ENCODE measurements at regions not wholly inside any gene's neighbourhood (a gene's known extent, or its start where the extent isn't known, plus 50 kb on each side); places are given as distances from the start of the nearest gene placed in this dataset.

DNA sequence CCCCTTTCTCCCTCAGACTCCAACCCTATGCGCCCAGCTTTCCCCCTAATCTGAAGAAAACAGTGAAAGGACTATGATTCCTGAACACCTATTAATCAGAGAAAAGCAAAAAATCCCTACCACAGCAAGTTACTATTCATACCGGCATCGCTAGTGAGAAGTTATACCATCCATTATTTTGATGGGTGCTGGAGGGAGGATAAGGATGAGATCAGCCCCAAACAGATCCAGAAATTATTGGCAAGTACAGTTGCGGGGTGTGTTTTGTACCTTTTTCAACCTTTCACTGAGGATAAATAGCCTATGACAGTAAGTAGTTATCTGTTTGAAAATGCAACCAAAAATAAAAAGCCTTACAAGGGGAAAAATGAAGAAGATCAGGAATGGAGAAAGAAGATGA is 59.9 kb upstream of the ADAMTS9 start:
- H3K27me3 ChIP-seq (ENCODE audit: control insufficient read depth, insufficient read depth, low read length) = no peaks in the 10 kb centered on the region
- H3K4me1 ChIP-seq (ENCODE audit: control insufficient read depth, insufficient read depth, low read length) = peaks cover 20% of the 10 kb centered on the region
- H3K4me3 ChIP-seq (ENCODE audit: low read depth, low read length) = no peak overlapping the region
- H3K36me3 ChIP-seq (ENCODE audit: control insufficient read depth, insufficient read depth, low read length) = no peaks in the 10 kb centered on the region
- no peak overlapping the region for H3K9ac ChIP-seq (ENCODE audit: low read length)
- H3K9me3 ChIP-seq (ENCODE audit: control insufficient read depth, insufficient read depth, low read depth, low read length) = 0 out of 2 replicates have a peak, but pooled peaks cover 3% of the 10 kb centered on the region
- no peak overlapping the region for H3K27ac ChIP-seq (ENCODE audit: low read depth, low read length)

- no peaks in the 10 kb centered on the region for H3K36me3 ChIP-seq (ENCODE audit: control insufficient read depth, insufficient read depth, low read length)
- H3K9me3 ChIP-seq (ENCODE audit: control insufficient read depth, insufficient read depth, low read depth, low read length) = no peaks in the 10 kb centered on the region
- H3K9ac ChIP-seq (ENCODE audit: low read length) = no peak overlapping the region
- H3K27ac ChIP-seq (ENCODE audit: low read depth, low read length) = no peak overlapping the region
- H3K4me3 ChIP-seq (ENCODE audit: low read depth, low read length) = no peak overlapping the region
- H3K27me3 ChIP-seq (ENCODE audit: control insufficient read depth, insufficient read depth, low read length) = no peaks in the 10 kb centered on the region
- peaks cover 19% of the 10 kb centered on the region for H3K4me1 ChIP-seq (ENCODE audit: control insufficient read depth, insufficient read depth, low read length)
These were observed 56.1 kb upstream of the ADAMTS9 start for GRCh38 chr3:64743887-64744243.

DNA sequence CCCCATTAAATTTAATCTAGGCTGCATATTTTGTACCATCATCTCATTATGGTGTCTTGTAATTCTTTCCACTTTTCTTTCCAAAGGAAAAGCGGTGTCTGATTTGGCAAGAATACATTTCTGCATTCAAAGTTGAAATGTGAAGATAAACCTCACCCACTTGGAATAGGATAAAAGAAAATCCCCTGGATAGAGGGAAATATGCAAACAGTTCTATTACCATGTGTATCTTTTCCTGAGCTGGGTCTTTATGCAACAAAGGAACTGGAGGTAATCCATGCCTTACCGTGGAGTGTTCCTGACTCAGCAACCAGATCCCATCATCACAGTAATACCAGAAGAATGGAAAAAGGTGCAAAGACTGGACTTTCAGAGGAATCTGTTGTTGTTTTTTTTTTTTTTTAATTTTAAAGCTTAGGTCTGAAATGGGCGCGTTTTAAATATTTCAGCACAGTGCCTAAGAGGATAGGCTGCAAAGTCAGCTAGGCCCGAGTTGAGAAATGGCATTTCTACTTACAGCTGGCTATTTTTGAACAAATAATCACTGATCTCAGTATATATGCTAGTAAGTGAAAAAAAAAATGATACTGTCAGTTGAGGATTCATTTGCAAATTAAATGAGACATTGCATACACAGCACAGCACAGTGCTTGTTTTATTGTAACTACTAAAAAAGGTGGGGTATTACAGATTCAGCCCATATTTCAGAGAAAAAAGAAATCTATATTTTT is 55.5 kb upstream of the ADAMTS9 start:
- no peak overlapping the region for H3K4me3 ChIP-seq (ENCODE audit: low read depth, low read length)
- H3K9me3 ChIP-seq (ENCODE audit: control insufficient read depth, insufficient read depth, low read depth, low read length) = no peaks in the 10 kb centered on the region
- H3K9ac ChIP-seq (ENCODE audit: low read length) = no peak overlapping the region

GRCh38 chr3:64741341-64741740 is 53.5 kb upstream of the ADAMTS9 start:
- no peak overlapping the region for H3K9ac ChIP-seq (ENCODE audit: low read length)
- no peaks in the 10 kb centered on the region for H3K9me3 ChIP-seq (ENCODE audit: control insufficient read depth, insufficient read depth, low read depth, low read length)
- H3K36me3 ChIP-seq (ENCODE audit: control insufficient read depth, insufficient read depth, low read length) = no peaks in the 10 kb centered on the region
- peaks cover 4% of the 10 kb centered on the region; the same call in 1 of the 2 replicates for H3K4me1 ChIP-seq (ENCODE audit: control insufficient read depth, insufficient read depth, low read length)
- no peaks in the 10 kb centered on the region for H3K27me3 ChIP-seq (ENCODE audit: control insufficient read depth, insufficient read depth, low read length)
- H3K4me3 ChIP-seq (ENCODE audit: low read depth, low read length) = no peak overlapping the region
- no peak overlapping the region for H3K27ac ChIP-seq (ENCODE audit: low read depth, low read length)

More for the DNA sequence above, 55.5 kb upstream of the ADAMTS9 start:
- Histone ChIP-seq H3K36me3 (ENCODE audit: control insufficient read depth, insufficient read depth, low read length) (no peaks in the 10 kb centered on the region), H3K4me1 (ENCODE audit: control insufficient read depth, insufficient read depth, low read length) (peaks cover 14% of the 10 kb centered on the region), H3K27me3 (ENCODE audit: control insufficient read depth, insufficient read depth, low read length) (no peaks in the 10 kb centered on the region), H3K27ac (ENCODE audit: low read depth, low read length) (no peak overlapping the region)

DNA sequence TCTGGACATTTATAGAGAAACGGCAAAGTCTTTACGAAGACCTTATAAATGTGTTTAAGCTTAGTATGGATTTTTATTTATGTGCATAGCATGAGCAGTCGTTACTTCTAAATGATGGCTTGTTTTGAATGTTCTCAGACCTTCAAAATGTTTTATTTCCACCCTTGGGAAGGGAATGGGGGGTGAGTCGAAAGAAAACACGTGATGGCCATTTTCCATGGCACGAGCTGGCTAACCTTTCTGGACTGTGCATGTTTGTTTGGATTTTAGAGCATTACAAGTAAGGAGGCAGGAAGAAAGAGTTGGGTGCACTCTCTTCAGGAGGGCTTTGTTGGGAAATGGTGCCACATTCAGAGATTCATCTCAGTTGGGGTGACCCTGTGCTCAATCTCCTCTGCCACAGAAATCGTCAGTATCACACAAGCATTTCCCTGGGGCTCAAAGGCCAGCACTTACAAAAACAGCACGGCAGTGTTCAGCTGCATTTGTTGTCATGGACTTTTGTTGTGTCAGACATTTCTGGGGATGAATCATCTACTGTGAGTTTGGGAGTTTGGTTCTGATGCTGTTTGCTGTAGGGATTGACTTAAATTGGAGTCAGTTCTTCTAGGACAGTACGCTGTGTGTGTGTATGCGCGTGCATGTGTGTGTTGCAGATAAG is 52.3 kb upstream of the ADAMTS9 start:
- Histone ChIP-seq H3K27me3 (ENCODE audit: control insufficient read depth, insufficient read depth, low read length) (no peaks in the 10 kb centered on the region), H3K27ac (ENCODE audit: low read depth, low read length) (no peak overlapping the region), H3K9ac (ENCODE audit: low read length) (no peak overlapping the region), H3K36me3 (ENCODE audit: control insufficient read depth, insufficient read depth, low read length) (no peaks in the 10 kb centered on the region), H3K4me1 (ENCODE audit: control insufficient read depth, insufficient read depth, low read length) (peaks cover 4% of the 10 kb centered on the region; the same call in 1 of the 2 replicates), H3K4me3 (ENCODE audit: low read depth, low read length) (no peak overlapping the region), H3K9me3 (ENCODE audit: control insufficient read depth, insufficient read depth, low read depth, low read length) (no peaks in the 10 kb centered on the region)
